Fibroblast of pulmonary artery (primary cell): ENCODE measurements at regions not wholly inside any gene's neighbourhood (a gene's known extent, or its start where the extent isn't known, plus 50 kb on each side); places are given as distances from the start of the nearest gene placed in this dataset.

ENCODE experiments used
- DNase-seq: peaks from one replicate; pipeline ENCODE4 v3.0.0-alpha.2; 2010; ENCODE audit warnings: low read depth
- H3K4me3 ChIP-seq: replicated peaks from 2 replicates; pipeline ENCODE4 v1.5.1; 2011; ENCODE audit warnings: low read depth, mild to moderate bottlenecking, control low read depth, low read length, moderate library complexity
- CTCF ChIP-seq: IDR thresholded peaks from 2 replicates; pipeline ENCODE4 v1.5.1; 2011; ENCODE audit warnings: mild to moderate bottlenecking, control low read depth, low read length, inconsistent platforms; ENCODE audit errors: missing control alignments

DNA sequence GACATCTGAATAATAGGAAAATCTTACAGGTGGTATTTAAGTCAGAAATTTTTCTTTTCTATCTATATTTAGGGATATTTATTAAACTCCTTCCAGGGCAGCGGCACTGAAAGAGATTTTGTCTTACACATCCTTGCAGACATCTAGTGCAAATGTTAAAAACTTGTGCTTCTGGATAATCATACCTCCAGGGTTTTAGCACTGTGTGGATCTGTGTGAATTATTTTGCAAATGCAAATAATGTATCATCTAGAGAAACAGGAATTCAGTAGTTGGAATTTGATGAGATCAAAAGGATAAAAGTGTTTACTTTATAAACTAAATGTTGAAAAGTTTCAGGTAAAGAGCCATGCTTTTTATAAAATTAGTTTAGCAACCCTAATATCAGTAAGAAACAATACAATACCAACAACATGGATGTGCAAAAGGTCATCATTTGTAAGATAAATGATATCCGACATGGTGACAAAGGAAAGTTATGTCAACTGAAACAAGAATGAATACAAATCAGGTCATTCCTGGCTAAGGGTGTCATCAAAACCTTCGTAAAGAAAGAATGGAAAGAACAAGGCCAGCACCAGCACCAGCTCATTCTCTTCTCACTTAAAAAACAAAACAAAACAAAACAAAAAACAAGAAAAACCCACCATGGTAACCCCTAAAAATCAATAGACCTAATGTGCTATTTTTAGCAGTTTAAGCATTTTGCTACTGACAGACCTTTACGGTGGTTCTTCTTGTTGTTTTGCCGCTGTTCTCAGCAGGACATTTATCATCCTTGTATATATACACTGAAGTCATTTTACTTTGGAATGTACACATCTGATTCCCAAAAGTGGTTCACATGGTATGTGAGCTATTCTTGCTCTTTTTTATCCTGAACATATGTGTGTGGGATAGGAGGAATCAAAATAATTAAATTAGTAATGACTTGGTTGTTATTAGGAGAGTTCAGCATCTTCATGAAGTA is 219.7 kb upstream of the NDST3 start:
- H3K4me3 ChIP-seq: no peak overlapping the region
- no peak for DNase-seq

GRCh38 chr4:117817301-117817700 is 217.0 kb upstream of the NDST3 start:
- no peak for TF ChIP-seq CTCF
- DNase-seq: no peak
- H3K4me3 ChIP-seq: no peak overlapping the region

More for the DNA sequence above, 219.7 kb upstream of the NDST3 start:
- no peak for TF ChIP-seq CTCF

GRCh38 chr4:117821834-117822233 is 212.5 kb upstream of the NDST3 start:
- no peak overlapping the region for H3K4me3 ChIP-seq
- TF ChIP-seq CTCF: no peak
- no peak for DNase-seq

GRCh38 chr4:117823388-117823787 is 210.9 kb upstream of the NDST3 start:
- H3K4me3 ChIP-seq: no peak overlapping the region
- no peak for DNase-seq
- TF ChIP-seq CTCF: no peak

DNA sequence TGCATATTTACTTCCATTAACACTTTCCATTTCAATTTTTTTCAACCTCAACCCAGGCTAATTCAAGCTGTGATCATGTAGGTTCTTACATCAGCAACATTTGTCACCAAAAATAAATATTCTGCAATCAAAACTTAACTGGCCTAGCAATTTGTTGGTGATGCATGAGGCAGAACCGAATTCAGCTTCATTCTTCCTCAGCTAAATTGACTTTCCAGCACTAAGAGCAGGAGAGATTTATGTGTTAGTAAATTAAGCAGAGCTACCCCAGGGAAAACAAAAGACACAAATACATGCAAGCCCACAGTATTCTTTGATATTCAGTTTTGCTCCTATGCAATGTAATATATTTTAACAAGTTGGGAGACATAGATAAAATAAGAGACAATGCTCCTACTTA is 208.7 kb upstream of the NDST3 start:
- TF ChIP-seq CTCF: no peak
- DNase-seq: no peak
- no peak overlapping the region for H3K4me3 ChIP-seq

- no peak for TF ChIP-seq CTCF
- no peak overlapping the region for H3K4me3 ChIP-seq
- no peak for DNase-seq
These were observed 203.1 kb upstream of the NDST3 start for GRCh38 chr4:117831060-117831683.
